ENCODE measurements at regions not wholly inside any gene's neighbourhood (a gene's known extent, or its start where the extent isn't known, plus 50 kb on each side); places are given as distances from the start of the nearest gene placed in this dataset.

GRCh38 chr1:233796146-233796783 lies 108.2 kb upstream of the SLC35F3 start:
- H3K36me3 ChIP-seq (ENCODE audit: control insufficient read depth, insufficient read depth, low read length) = no peaks in the 10 kb centered on the region
- Mint-ChIP-seq H3K4me3 (no peak overlapping the region), H3K4me1 (peaks cover 10% of the 10 kb centered on the region), H3K27me3 (ENCODE audit: insufficient read depth) (no peaks in the 10 kb centered on the region), H3K9me3 (peaks cover 45% of the 10 kb centered on the region), H3K27ac (no peak overlapping the region), H3K36me3 (ENCODE audit: low read depth) (peaks cover 7% of the 10 kb centered on the region)
- no peak for TF ChIP-seq CTCF (conservative IDR thresholded peaks at IDR 0.05)
- no peak overlapping the region for H3K9ac ChIP-seq (ENCODE audit: extremely low read depth, low read length, poor library complexity, severe bottlenecking)
- WGBS, 2 experiments (ENCODE audit: insufficient coverage in 1 of 2, insufficient read length in 1 of 2) = 85 to 90% methylated on average over 3 to 5 of the region's 6 CpGs
- no peaks in the 10 kb centered on the region for H3K27me3 ChIP-seq (ENCODE audit: control insufficient read depth, insufficient read depth, low read length, poor library complexity, severe bottlenecking)
- peak overlapping the region; percentile 73 for H3K27ac ChIP-seq (ENCODE audit: low read depth, low read length)
- peaks cover 51% of the 10 kb centered on the region for H3K9me3 ChIP-seq (ENCODE audit: control insufficient read depth, low read length)
- no peaks in the 10 kb centered on the region for H3K4me1 ChIP-seq (ENCODE audit: control insufficient read depth, insufficient read depth, low read length)
- no peak overlapping the region for H3K4me3 ChIP-seq (ENCODE audit: low read length)
- no peak for DNase-seq

- peaks cover 2% of the 10 kb centered on the region for H3K27me3 Mint-ChIP-seq (ENCODE audit: insufficient read depth)
Observed at GRCh38 chr1:233802611-233803010, 101.9 kb upstream of the SLC35F3 start.

GRCh38 chr1:233805786-233806185 lies 98.7 kb upstream of the SLC35F3 start:
- H3K36me3 Mint-ChIP-seq (ENCODE audit: low read depth) = no peaks in the 10 kb centered on the region
- Histone ChIP-seq H3K36me3 (ENCODE audit: control insufficient read depth, insufficient read depth, low read length) (no peaks in the 10 kb centered on the region), H3K4me1 (ENCODE audit: control insufficient read depth, insufficient read depth, low read length) (peaks cover 5% of the 10 kb centered on the region), H3K27me3 (ENCODE audit: control insufficient read depth, insufficient read depth, low read length, poor library complexity, severe bottlenecking) (peaks cover 15% of the 10 kb centered on the region), H3K9ac (ENCODE audit: extremely low read depth, low read length, poor library complexity, severe bottlenecking) (no peak overlapping the region), H3K4me3 (ENCODE audit: low read length) (no peak overlapping the region), H3K27ac (ENCODE audit: low read depth, low read length) (no peak overlapping the region), H3K9me3 (ENCODE audit: control insufficient read depth, low read length) (peaks cover 16% of the 10 kb centered on the region)
- no peak overlapping the region for H3K27ac Mint-ChIP-seq
- TF ChIP-seq CTCF (conservative IDR thresholded peaks at IDR 0.05) = no peak
- peaks cover 1% of the 10 kb centered on the region for H3K4me1 Mint-ChIP-seq
- no peak for DNase-seq
- WGBS, 2 experiments (ENCODE audit: insufficient coverage in 1 of 2, insufficient read length in 1 of 2) = 100% methylated on average over 1 to 2 of the region's 2 CpGs
- no peak overlapping the region for H3K4me3 Mint-ChIP-seq
- peaks cover 22% of the 10 kb centered on the region for H3K9me3 Mint-ChIP-seq
- peaks cover 6% of the 10 kb centered on the region for H3K27me3 Mint-ChIP-seq (ENCODE audit: insufficient read depth)

More at GRCh38 chr1:233802611-233803010, 101.9 kb upstream of the SLC35F3 start:
- Mint-ChIP-seq H3K27ac (no peak overlapping the region), H3K36me3 (ENCODE audit: low read depth) (peaks cover 5% of the 10 kb centered on the region), H3K4me1 (peaks cover 10% of the 10 kb centered on the region), H3K9me3 (peaks cover 44% of the 10 kb centered on the region), H3K4me3 (no peak overlapping the region)
- peaks cover 40% of the 10 kb centered on the region for H3K9me3 ChIP-seq (ENCODE audit: control insufficient read depth, low read length)
- peaks cover 15% of the 10 kb centered on the region for H3K27me3 ChIP-seq (ENCODE audit: control insufficient read depth, insufficient read depth, low read length, poor library complexity, severe bottlenecking)
- TF ChIP-seq CTCF (conservative IDR thresholded peaks at IDR 0.05) = no peak
- H3K4me3 ChIP-seq (ENCODE audit: low read length) = no peak overlapping the region
- no peak for DNase-seq
- WGBS, 2 experiments (ENCODE audit: insufficient coverage in 1 of 2, insufficient read length in 1 of 2) = 64 to 75% methylated on average over 3 to 4 of the region's 4 CpGs
- H3K36me3 ChIP-seq (ENCODE audit: control insufficient read depth, insufficient read depth, low read length) = no peaks in the 10 kb centered on the region
- no peak overlapping the region for H3K27ac ChIP-seq (ENCODE audit: low read depth, low read length)
- peaks cover 3% of the 10 kb centered on the region for H3K4me1 ChIP-seq (ENCODE audit: control insufficient read depth, insufficient read depth, low read length)
- H3K9ac ChIP-seq (ENCODE audit: extremely low read depth, low read length, poor library complexity, severe bottlenecking) = no peak overlapping the region

Data from endodermal cell (in vitro differentiated cells).